ENCODE measurements at regions not wholly inside any gene's neighbourhood (a gene's known extent, or its start where the extent isn't known, plus 50 kb on each side); places are given as distances from the start of the nearest gene placed in this dataset.

GRCh38 chr3:72043204-72044133, 258.5 kb upstream of the PROK2 start:
- Histone ChIP-seq H3K9me3 (ENCODE audit: control insufficient read depth in 4 of 4, insufficient read depth in 3 of 4, low read length in 3 of 4) (no peaks in the 10 kb centered on the region), H3K27ac (ENCODE audit: low read depth in 1 of 2, low read length in 1 of 2) (no peak overlapping the region), H3K36me3 (ENCODE audit: control insufficient read depth in 4 of 4, insufficient read depth in 4 of 4, low read length in 4 of 4) (no peaks in the 10 kb centered on the region), H3K4me3 (no peak overlapping the region), H3K9ac (ENCODE audit: insufficient read depth in 1 of 2, low read length in 2 of 2) (no peak overlapping the region), H3K4me1 (ENCODE audit: control insufficient read depth in 5 of 5, insufficient read depth in 5 of 5, low read length in 5 of 5) (peaks cover 0 to 1% (median 0%) of the 10 kb centered on the region in 5 donors), H3K27me3 (ENCODE audit: control insufficient read depth in 3 of 3, insufficient read depth in 3 of 3, low read length in 2 of 3) (peaks cover 0 to 2% (median 0%) of the 10 kb centered on the region in 3 donors)
- ATAC-seq (ENCODE audit: insufficient read depth, low FRiP score) = no peak
- DNase-seq = peak in 1 of 3 donors; percentile 23
- WGBS, 2 donors = 66 to 80% methylated on average over 3 of the region's 3 CpGs
- no peak for TF ChIP-seq CTCF (IDR thresholded peaks at IDR 0.05; ENCODE audit: control extremely low read depth, extremely low read depth)

- ATAC-seq (ENCODE audit: insufficient read depth, low FRiP score) = no peak
- Histone ChIP-seq H3K9ac (ENCODE audit: insufficient read depth in 1 of 2, low read length in 2 of 2) (no peak overlapping the region), H3K4me3 (no peak overlapping the region), H3K27ac (ENCODE audit: low read depth in 1 of 2, low read length in 1 of 2) (no peak overlapping the region), H3K4me1 (ENCODE audit: control insufficient read depth in 5 of 5, insufficient read depth in 5 of 5, low read length in 5 of 5) (peaks cover 0 to 1% (median 0%) of the 10 kb centered on the region in 5 donors), H3K9me3 (ENCODE audit: control insufficient read depth in 4 of 4, insufficient read depth in 3 of 4, low read length in 3 of 4) (no peaks in the 10 kb centered on the region), H3K27me3 (ENCODE audit: control insufficient read depth in 3 of 3, insufficient read depth in 3 of 3, low read length in 2 of 3) (peaks cover 0 to 2% (median 0%) of the 10 kb centered on the region in 3 donors), H3K36me3 (ENCODE audit: control insufficient read depth in 4 of 4, insufficient read depth in 4 of 4, low read length in 4 of 4) (no peaks in the 10 kb centered on the region)
- WGBS, 2 donors = 78 to 83% methylated on average over 7 of the region's 7 CpGs
- no peak for TF ChIP-seq CTCF (IDR thresholded peaks at IDR 0.05; ENCODE audit: control extremely low read depth, extremely low read depth)
- no peak for DNase-seq
These were observed 257.7 kb upstream of the PROK2 start for GRCh38 chr3:72042397-72043203.

- Histone ChIP-seq H3K36me3 (ENCODE audit: control insufficient read depth in 4 of 4, insufficient read depth in 4 of 4, low read length in 4 of 4) (no peaks in the 10 kb centered on the region), H3K27me3 (ENCODE audit: control insufficient read depth in 3 of 3, insufficient read depth in 3 of 3, low read length in 2 of 3) (peaks cover 0 to 2% (median 0%) of the 10 kb centered on the region in 3 donors), H3K4me1 (ENCODE audit: control insufficient read depth in 5 of 5, insufficient read depth in 5 of 5, low read length in 5 of 5) (peaks cover 0 to 7% (median 1%) of the 10 kb centered on the region in 5 donors), H3K4me3 (no peak overlapping the region), H3K27ac (ENCODE audit: low read depth in 1 of 2, low read length in 1 of 2) (no peak overlapping the region), H3K9ac (ENCODE audit: insufficient read depth in 1 of 2, low read length in 2 of 2) (no peak overlapping the region), H3K9me3 (ENCODE audit: control insufficient read depth in 4 of 4, insufficient read depth in 3 of 4, low read length in 3 of 4) (no peaks in the 10 kb centered on the region)
- ATAC-seq (ENCODE audit: insufficient read depth, low FRiP score) (no peak), DNase-seq (peak; percentile 56 to 81 (median 67))
- TF ChIP-seq CTCF (IDR thresholded peaks at IDR 0.05; ENCODE audit: control extremely low read depth, extremely low read depth) = no peak
- WGBS, 2 donors = 59 to 65% methylated on average over 3 of the region's 3 CpGs
These were observed 256.6 kb upstream of the PROK2 start for GRCh38 chr3:72041511-72041910.
